ENCODE measurements at regions not wholly inside any gene's neighbourhood (a gene's known extent, or its start where the extent isn't known, plus 50 kb on each side); places are given as distances from the start of the nearest gene placed in this dataset.

DNA sequence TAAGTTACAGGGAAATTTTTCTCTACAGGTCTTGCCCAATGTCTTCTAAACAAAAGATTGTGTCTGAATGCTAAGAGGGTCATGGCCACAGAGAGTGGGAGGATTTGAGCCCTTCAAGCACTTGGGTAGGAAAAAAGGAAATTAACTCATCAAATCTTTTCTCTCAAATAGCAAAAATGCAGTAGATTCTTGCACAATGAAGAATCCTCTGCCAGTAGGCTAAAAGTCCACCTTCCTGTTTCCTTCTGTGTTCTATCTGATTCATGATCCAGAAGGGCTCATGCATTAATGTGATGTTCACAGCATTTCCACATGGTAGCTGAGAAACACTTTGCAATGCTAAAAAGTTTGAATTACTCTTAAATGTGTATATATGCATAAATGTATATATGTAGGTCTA lies 177.1 kb downstream of the CD47 start:
- no peak overlapping the region for H4K8ac ChIP-seq (replicated peaks; ENCODE audit: insufficient read length, low read depth, low read length)
- Mint-ChIP-seq H3K9me3 (peaks cover 5 to 8% of the 10 kb centered on the region in 2 experiments; a peak in 4 of 5 replicates), H3K4me3 (no peak overlapping the region), H3K27me3 (ENCODE audit: low read depth) (no peaks in the 10 kb centered on the region), H3K36me3 (ENCODE audit: insufficient read depth in 1 of 3, low read depth in 3 of 3) (no peaks in the 10 kb centered on the region; a peak in 2 of 7 replicates), H3K4me1 (peaks cover 3 to 5% of the 10 kb centered on the region in 2 experiments; a peak in 2 of 4 replicates), H3K27ac (no peak overlapping the region)
- no peaks in the 10 kb centered on the region for H4K20me1 ChIP-seq (ENCODE audit: control insufficient read depth, insufficient read depth, insufficient read length)
- no peak overlapping the region for H4K5ac ChIP-seq (ENCODE audit: insufficient read length, low read depth, low read length)
- H3K9ac ChIP-seq (ENCODE audit: extremely low read depth, insufficient read length, low read length), result no peak overlapping the region
- H3K27me3 ChIP-seq (ENCODE audit: insufficient read depth, low read length), result no peaks in the 10 kb centered on the region
- H2AK5ac ChIP-seq (ENCODE audit: insufficient read length, low read length), result no peak overlapping the region
- H3K18ac ChIP-seq (ENCODE audit: insufficient read length, low read depth, low read length), result no peak overlapping the region
- no peak overlapping the region for H3K4me2 ChIP-seq (ENCODE audit: insufficient read depth, insufficient read length, low read length)
- no peak overlapping the region for H2BK5ac ChIP-seq (ENCODE audit: insufficient read length, low read length)
- no peak overlapping the region for H3K4ac ChIP-seq (ENCODE audit: low read depth, low read length)
- H3K27ac ChIP-seq (ENCODE audit: insufficient read length, low read depth, low read length), result no peak overlapping the region
- TF ChIP-seq, protein P1, sequence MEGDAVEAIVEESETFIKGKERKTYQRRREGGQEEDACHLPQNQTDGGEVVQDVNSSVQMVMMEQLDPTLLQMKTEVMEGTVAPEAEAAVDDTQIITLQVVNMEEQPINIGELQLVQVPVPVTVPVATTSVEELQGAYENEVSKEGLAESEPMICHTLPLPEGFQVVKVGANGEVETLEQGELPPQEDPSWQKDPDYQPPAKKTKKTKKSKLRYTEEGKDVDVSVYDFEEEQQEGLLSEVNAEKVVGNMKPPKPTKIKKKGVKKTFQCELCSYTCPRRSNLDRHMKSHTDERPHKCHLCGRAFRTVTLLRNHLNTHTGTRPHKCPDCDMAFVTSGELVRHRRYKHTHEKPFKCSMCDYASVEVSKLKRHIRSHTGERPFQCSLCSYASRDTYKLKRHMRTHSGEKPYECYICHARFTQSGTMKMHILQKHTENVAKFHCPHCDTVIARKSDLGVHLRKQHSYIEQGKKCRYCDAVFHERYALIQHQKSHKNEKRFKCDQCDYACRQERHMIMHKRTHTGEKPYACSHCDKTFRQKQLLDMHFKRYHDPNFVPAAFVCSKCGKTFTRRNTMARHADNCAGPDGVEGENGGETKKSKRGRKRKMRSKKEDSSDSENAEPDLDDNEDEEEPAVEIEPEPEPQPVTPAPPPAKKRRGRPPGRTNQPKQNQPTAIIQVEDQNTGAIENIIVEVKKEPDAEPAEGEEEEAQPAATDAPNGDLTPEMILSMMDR (conservative IDR thresholded peaks at IDR 0.05), result no peak
- H2AFZ ChIP-seq (ENCODE audit: low read length), result no peak overlapping the region
- no peaks in the 10 kb centered on the region for H3K79me1 ChIP-seq (ENCODE audit: insufficient read depth, low read depth, low read length, poor library complexity, severe bottlenecking)
- H3K23ac ChIP-seq (ENCODE audit: insufficient read length, low read depth, low read length), result no peak overlapping the region
- H3T11ph ChIP-seq (ENCODE audit: low read length), result no peak overlapping the region
- H3K23me2 ChIP-seq (ENCODE audit: insufficient read length, low read depth, low read length, poor library complexity, severe bottlenecking), result no peaks in the 10 kb centered on the region
- no peaks in the 10 kb centered on the region for H3K9me3 ChIP-seq (ENCODE audit: control insufficient read depth, low read depth, low read length)
- no peaks in the 10 kb centered on the region for H3K79me2 ChIP-seq (ENCODE audit: insufficient read depth, low read length)
- no peak for DNase-seq
- H2BK20ac ChIP-seq (ENCODE audit: low read depth, low read length, poor library complexity, severe bottlenecking), result no peak overlapping the region
- H3K4me1 ChIP-seq (ENCODE audit: insufficient read depth, low read length), result no peaks in the 10 kb centered on the region
- no peak overlapping the region for H2BK12ac ChIP-seq (ENCODE audit: insufficient read length, low read depth, low read length)
- H2BK120ac ChIP-seq (ENCODE audit: low read depth, low read length, poor library complexity, severe bottlenecking), result no peak overlapping the region
- no peak overlapping the region for H4K91ac ChIP-seq (ENCODE audit: insufficient read length, low read depth, low read length)
- H3K14ac ChIP-seq (ENCODE audit: insufficient read depth, low read length), result no peak overlapping the region
- H2BK15ac ChIP-seq (ENCODE audit: low read depth, low read length), result no peak overlapping the region
- H3K56ac ChIP-seq (ENCODE audit: insufficient read length, low read depth, low read length), result no peak overlapping the region

All from H9 (cell line).